ENCODE measurements at regions not wholly inside any gene's neighbourhood (a gene's known extent, or its start where the extent isn't known, plus 50 kb on each side); places are given as distances from the start of the nearest gene placed in this dataset.

DNA sequence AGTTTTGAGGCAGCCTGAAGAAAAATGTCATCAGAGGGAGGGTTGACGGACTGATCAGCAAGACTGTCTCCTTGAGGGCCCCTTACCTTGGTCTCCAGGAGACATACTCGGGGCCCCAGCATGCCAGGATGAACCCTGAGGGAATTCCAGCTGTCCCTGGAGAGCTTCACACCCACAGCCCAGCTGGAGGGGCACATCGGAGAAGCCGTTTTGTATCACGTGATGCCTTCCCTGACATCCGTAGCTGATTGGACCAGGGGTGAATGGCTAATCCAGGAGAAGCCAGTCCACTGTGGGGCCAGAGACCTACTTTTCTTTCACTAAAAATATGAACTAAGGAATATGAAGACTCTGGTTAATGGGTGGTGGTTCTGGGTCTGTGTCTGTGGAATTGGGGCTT, 86.0 kb upstream of the TP53I11 start:
- DNase-seq (ENCODE audit: low read depth): no peak

DNA sequence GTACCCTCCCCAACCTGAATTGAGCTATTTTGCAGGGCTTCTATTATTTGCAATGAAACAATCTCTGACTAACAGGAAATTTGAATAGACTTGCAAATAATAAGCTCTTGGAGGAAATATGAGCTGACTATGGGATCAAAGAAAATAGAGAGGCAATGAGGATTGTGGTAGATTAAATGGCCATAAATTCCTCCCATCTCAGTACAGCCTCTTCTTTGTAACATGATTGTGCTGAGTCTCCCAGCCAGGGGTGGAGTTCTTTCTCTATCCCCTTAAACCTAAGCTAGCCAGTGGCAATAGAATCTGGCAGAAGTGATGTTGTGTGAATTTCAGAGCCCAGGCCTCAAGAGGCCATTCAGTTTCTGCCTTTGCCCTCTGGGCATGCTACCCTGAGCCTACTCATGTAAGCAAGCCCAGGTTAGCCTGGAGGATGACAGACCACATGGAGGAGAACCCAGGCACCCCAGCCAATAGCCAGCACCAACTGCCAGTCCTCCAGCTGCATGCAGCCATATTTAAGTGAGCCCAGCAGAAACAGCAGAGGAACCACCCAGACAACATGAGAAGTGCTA, 86.8 kb upstream of the TP53I11 start:
- no peak for DNase-seq (ENCODE audit: low read depth)

DNA sequence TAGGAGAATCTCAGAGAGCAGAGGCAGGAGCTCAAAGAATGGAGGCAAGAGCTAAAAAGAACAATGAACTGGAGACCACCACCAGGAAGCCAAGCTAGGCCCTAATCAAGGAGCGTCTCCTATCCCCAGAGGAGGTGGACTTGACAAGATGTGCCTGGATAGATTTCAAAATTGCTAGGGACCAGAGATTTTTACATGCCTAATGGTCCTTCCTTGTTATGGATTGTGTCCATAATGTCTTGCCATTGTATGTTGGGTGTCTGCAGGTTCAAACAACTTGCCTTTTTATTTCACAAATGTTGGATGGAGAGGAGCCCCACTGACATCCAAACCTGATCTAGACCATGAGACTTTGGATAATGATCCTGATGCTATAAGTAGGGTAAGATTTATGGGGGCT, 88.2 kb upstream of the TP53I11 start:
- DNase-seq (ENCODE audit: low read depth): no peak

DNA sequence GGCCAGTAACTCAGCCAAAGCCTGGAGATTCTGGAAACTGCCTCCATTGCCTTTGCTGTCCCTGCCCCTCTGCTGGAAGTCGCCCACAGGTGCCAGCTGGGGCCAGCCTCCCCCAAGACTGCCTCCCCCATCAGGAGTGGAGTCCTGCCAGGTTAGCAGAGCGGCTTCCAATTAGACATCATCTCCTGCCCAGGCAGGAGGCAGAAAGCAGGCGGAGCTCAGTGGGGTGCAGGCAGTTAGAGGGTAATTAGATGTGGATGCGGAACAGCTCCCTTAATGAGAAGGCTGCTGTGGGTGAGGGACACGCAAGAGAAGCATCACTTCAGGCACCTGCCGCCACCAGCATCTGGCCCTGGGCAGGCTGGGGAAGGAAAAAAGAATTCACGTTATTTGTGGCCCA, 90.9 kb upstream of the TP53I11 start:
- DNase-seq (ENCODE audit: low read depth): no peak

DNA sequence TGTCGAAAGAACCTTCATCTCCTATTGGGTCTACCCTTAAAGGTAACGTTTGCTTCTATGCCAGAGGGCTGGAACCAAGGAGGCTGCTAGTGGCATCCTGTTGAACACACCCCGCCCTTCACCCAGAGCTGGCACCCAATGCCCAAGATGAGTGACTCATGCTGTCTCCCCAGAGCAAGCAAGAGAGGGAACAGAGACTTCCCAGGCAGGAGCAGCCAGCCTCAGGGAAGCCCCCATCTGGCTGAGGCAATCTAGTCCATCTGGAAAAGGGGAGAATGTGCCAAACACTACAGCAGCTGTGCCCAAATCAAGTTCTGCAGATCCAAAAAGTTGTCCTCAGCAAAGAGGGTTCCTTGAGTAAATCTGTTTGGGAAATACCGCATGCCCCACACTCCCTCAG, 91.9 kb upstream of the TP53I11 start:
- DNase-seq (ENCODE audit: low read depth): no peak

DNA sequence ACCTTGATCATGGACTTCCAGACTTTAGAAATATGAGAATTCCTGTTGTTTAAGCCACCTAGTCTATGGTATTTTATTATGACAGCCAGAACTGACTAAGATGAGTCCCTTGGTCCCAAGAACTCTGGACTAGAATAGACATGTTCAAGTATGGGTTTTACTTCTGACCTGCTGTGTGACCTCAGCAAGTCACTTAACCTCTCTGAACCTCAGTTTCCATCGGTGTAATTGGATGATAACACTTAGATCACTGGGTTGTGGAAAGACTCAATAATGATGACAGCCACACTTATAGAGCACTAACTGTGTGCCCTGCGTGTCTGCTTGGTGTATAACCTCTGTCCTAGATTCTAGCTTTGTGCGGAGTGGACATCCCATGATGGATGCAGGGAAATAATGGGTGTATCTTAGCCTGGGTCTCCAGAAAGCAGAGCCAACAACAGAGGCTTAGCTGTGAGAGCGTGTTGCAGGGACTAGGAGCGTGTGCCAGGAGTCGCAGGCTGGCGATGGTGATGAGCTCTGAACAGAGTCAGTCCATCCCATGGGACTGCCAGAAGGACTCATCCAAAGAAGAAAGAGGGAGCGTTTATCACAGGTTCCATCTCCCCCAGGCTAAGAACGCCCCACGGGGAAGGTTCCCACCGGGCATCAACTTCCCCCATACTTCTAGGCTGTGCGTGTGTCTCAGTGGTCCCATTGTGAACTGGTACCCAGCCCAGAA, 93.2 kb upstream of the TP53I11 start:
- DNase-seq (ENCODE audit: low read depth): no peak

DNA sequence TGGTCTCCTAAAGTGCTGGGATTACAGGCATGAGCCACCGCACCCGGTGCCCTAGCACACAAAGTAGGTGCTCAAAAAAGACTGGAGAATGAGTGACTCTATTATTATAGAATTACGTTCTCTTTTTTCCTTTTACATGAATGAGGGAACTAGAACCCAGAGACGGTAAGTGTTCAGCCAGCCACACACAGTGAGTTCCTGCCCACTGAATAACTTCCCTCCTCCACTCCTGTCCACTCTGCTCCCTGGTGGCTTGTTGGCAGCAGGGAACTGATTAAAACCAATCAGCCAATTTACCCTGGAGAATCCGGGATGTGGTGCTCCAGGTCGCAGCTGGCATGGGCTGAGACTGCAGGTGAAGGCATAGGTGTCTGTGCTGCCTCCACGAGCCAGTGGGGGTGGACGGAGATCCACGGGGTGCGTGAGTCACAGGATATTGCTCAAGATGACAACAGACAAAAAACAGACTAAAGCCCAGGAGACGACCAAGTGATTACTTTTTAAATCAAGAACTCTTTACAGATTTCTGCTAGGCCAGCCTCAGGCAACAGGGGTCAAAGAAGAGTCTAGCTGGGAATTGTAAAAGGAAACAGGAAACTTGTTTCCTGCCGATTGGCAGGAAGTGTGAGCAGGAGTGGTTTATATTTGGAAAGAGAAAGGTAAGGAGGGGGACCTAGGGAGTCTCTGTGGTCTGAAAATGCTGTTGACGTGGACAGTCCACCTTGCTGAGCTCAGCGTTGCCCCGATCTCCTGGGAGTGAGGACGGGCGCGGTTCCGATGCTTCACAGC, 95.2 kb upstream of the TP53I11 start:
- DNase-seq (ENCODE audit: low read depth): no peak

DNA sequence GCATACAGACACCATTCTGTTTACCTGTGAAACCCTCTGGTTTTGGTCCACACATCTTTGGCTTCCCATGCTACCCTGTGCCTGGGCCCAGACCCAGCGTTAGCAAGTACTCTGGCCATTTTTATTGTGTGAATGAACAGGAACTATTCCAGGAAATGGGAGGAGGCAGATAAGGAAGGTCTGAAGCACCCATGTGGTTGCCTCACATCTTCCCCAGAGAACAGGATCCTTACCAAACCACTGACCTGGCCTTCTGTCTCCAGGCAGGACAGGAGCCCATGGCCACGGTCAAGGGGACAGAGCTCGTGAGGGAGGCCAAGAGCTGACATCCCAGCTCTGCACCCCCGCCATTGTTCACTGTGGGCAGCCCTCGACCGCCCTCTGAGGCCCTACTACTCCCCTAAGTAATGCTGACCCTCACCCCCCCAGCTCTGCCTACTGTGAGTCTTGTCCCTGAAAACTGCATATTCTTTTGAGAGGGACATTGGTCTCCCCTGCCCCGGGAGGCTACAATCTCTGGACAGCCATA, 97.7 kb upstream of the TP53I11 start:
- DNase-seq (ENCODE audit: low read depth): no peak

DNA sequence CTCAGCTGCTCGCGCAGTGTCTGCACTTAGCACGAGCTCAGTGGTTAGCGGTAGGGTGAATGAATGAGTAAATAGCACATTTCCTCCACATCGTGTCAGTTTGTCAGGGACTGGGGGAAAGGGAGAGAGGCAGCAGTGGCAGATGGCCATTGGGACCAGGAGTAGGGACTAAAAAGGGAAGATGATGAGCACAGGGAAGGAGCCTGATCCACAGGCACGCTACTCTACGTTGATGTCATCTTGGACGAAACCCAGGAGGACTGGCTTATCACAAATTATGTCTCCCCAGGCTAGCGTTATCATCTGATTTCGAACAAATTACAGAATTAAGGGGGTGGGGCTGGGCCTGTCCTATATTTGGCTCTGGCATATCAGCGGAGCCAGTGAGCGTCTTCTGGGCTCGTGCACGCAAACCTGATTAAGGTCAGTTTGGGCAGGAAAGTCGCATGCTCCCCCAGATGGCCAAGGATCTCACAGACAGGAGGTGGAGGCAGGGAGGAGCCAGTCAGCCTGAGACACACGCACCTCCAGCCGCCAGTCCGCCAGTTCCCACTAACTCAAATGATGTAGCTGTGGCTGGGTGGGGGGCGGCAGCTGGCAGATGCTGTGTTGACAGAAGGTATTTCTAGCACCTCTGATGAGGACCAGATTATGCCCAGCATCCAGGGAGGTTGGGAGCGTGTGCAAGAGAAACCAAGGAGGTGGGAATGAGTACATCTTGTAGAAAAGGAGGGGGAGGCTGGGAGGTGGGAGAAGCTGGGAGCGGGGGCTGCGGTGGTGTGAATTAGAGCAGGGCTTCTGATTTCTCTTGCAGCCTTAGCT, 97.4 kb upstream of the PRDM11 start:
- no peak for DNase-seq (ENCODE audit: low read depth)

DNA sequence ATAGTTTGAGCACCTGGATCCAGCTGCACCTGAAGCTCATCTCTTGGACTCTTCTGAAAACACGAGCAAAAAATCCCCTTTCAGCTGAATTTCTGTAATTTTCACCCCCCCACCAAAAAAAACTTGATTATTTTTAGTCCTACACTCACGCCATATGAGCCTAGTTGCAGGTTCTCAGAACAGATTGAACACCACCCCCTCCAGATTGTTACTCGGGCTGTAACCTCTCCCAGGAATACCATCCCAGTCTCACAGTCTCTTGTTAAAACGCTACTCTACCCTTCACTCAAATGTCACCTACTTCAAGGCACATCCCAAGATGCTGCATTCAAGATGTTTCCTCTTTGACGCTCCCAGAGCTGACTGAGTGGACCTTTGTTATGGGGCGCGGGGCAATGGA, 96.3 kb upstream of the PRDM11 start:
- DNase-seq (ENCODE audit: low read depth): no peak

DNA sequence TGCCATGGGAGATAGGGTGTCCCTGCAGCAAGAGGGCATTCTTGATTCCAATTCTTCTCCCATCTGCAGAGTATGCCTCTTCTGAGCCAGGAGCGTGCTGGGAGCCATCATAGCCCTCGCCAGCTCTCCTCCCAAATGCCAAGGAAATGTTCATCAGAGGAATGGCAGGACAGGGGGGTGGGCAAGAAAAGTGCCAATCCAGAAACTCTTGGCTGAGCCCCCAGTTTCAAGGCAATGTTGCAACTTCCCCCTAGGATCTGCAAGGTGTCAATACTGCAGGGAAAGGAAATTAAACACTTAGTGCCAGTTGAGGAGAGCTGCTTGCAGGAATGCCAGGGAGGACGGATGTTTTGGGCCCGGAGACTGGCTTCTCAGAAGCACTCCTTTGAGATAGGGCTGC, 94.8 kb upstream of the PRDM11 start:
- DNase-seq (ENCODE audit: low read depth): no peak

DNA sequence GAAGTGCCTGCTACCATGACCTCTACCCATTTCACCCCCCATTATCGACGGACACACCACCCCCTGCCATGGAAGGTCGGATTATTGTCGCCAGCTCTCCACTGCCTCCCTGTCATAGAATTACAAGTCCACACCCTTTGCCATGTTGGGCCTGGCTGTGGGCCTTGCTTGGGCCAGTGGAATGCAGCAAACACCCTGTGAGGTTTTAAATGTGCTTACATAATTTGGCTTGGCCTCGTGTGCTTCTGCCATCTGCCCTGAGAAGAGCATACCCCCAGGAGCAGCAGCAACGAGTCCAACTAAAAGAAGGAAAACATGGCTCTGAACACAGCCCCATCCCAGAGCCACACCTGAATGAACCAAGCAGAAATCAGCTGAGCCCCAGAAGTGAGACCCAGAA, 94.1 kb upstream of the PRDM11 start:
- no peak for DNase-seq (ENCODE audit: low read depth)

DNA sequence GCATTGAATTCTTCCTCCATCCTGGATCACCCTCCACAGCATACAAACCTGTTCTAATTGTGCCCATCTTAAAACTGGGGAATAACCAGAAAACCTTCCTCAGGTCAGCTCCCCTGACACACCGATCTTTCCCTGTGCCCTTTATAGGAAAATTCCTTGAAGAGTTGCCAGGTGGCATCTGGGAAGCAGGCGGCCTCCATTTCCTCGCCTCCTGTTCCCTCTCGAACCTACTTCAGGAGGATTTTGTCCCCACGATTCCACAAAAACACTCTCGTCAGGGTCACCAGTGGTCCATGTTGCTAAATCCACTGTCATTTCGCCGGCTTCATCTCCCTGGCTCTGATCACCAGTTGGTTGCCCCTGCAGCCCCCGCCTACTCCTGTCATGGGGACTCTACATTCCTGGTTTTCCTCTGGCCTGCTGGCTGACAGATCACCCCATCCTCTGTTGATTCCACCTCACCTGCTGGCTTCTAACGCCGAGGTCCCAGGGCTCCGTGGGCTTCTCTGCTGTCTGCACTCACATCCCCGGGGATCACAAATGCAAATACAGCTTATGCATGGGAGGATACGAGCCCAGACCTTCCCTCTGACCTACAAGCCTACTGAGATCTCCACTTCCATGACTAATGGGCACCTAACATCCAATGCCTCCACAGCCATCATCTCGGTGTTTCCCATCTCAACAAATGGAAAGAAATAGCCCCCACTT, 92.5 kb upstream of the PRDM11 start:
- no peak for DNase-seq (ENCODE audit: low read depth)

DNA sequence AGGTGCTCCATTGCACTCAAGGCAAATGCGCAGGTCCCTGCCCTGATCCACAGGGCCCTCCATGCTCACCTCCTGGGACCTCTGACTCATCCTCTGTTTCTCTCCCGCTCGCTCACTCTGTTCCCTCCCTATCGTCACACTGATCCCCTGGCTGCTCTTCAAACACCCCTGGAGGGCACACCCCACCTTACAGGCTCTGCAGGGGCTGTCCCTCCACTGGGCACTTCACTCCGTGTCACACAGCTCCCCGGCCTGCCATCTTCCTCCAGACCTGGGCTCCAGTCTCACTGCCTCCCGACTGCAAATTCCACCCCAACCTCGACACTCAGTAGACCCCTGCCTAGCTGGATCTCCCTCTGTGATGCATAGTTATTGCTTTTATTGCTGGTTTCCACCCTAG, 91.5 kb upstream of the PRDM11 start:
- no peak for DNase-seq (ENCODE audit: low read depth)

DNA sequence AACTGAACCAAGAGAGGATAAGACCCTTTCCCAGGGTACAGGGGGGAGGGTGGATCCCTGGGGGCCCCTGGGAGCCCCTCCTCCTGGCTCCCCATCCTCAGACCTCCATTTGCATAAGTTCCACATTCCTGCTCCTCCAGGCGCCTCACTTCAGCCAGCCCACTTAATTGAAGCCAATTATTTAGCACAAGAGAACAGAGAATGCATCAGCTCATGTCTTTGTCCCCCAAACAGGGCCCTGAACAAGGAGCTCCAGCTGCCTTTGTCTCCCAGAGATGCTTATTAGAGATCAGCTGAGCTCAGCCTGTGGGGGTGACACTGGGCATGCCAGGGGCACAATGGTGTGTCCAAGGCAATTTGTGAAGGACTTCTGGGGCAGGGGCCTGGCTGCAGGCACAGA, 89.9 kb upstream of the PRDM11 start:
- DNase-seq (ENCODE audit: low read depth): no peak

DNA sequence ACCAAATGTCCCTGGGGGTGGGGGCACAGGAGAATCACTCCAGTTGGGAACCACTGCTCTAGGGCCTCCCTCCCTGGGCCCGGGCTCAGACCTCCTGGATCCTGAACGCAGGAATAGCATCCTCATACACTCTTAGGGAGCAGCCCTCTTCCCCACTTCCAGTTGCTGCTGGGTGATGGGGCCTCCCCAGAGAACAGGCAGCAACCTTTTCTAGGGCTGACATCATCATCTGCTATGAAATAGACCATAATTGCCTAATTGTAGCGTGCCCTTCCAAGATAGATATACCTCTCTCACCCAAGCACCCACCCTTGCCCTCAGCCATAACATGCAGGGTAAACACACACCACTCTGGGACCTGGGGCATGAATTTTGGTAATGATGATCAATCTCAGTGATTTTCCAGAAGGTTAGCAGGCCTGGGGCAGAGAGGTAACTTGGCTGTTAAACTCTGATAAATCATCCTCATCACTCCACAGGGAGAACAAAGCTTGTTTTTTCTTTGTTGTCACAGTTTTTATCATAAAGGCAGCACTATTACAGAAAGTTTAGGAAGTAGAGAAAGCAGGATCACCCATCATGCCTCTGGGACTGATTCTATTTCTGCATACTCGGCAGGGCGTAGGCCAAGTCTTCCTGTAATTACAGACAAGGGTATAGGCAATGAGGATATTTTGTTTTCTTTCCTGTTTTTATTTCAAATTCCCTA, 88.3 kb upstream of the PRDM11 start:
- DNase-seq (ENCODE audit: low read depth): no peak

DNA sequence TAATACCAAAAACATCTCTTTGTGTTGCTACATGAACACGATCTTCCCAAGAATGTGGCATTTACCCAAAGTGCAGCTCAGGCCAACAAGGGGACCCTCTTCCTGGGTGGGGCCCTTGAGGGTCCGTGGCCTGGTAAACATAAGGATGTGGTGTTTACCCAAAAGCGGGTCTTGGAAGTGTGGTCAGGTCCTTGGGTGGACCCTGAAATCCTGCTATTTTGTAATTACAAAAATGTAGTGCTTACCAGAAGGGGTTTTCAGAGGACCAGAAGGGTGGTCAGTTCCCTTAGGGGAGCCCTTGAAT, 87.8 kb upstream of the PRDM11 start:
- no peak for DNase-seq (ENCODE audit: low read depth)

DNA sequence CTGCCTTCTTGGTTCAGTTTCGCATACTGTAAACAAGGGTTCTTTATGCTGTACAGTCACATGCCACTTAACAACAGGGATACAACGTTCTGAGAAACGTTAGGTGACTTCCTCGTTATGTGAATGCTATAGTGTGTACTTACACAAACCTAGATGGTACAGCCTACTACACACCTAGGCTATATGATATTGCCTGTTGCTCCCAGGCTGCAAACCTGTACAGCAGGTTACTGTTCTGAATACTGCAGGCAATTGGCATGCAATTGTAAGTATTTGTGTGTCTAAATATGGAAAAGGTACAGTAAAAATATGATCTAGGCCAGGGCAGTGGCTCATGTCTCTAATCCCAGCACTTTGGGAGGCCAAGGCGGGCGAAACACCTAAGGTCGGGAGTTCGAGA, 85.7 kb upstream of the PRDM11 start:
- DNase-seq (ENCODE audit: low read depth): no peak

DNA sequence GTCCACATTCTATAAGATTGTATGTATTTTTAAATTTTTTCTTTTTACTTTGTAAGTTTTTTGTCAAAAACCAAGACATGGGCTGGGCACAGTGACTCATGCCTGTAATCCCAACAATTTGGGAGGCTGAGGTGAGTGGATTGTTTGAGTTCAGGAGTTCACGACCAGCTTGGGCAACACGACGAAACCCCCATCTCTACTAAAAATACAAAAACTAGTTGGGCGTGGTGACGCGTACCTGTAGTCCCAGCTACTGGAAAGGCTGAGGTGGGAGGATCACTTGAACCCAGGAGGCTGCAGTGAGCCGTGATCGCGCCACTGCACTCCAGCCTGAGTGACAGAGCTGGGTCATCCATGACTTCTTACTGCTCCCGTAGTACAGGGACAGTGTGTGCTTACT, 84.8 kb upstream of the PRDM11 start:
- DNase-seq (ENCODE audit: low read depth): no peak

DNA sequence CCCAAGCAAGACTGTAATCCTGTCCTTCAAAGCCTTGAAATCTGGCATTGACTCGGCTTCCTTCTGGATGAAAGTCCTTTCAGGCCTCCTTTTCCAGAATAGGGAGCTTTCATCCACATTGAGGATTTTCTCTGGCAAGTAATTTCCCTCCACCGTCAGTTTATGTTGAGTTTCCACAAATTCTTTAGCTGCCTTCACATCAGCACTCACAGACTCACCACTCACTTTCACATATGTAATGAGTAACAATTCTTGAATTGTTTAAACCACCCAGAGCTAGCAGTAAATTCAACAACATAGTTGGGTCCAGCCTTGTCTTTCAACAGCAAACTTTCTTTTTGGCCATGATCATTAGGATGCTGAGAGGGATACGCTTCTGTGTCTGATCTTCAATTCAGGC, 84.3 kb upstream of the PRDM11 start:
- no peak for DNase-seq (ENCODE audit: low read depth)

DNA sequence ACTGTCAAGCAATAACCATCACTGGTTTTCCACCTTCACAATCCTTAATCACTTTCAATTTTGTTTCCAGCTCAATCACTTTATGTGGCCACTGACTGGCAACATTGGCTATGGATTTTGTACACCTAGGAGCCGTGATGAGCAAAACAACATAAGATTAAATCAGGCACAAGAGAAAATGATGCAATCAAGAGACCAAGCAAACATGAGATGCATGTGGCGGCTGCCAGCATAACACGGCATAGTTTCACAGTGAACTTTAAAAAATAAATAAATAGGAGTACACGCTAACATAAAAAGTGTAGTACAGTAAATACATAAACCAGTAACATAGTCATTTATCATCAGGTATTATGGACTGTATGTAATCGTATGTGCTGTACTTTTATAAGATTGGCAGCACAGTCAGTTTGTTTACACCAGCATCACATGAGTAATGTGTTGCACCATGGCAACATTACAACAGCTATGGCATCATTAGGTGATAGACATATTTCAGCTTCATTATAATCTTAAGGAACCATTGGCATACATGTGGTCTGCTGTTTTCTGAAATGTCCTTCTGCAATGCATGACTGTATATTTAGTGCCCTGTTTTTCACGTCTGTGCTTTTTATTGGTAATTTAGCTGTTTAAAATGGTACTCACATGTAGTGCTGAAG, 83.3 kb upstream of the PRDM11 start:
- DNase-seq (ENCODE audit: low read depth): no peak

Data from stimulated activated CD8-positive, alpha-beta memory T cell treated with anti-CD3 and anti-CD28 coated beads, Interleukin-15, amount 100 ng/mL, for 1 hour (primary cell).